Hepatocyte (in vitro differentiated cells): ENCODE measurements at regions not wholly inside any gene's neighbourhood (a gene's known extent, or its start where the extent isn't known, plus 50 kb on each side); places are given as distances from the start of the nearest gene placed in this dataset.
"Not testable (repeated sequence)": the region's sequence is repeated elsewhere in the genome, so short reads cannot be mapped to it uniquely, and the experiment has no call there.

Experiments
- DNase-seq: peaks from one replicate; pipeline ENCODE4 v3.0.0-alpha.2; 2016; ENCODE audit warnings: low spot score
- H2AFZ ChIP-seq: fragments of 200-600 bp; sonication (generic); 2 replicates; pipeline ENCODE4 v1.6.0; 2016; ENCODE audit warnings: antibody characterized with exemption, mild to moderate bottlenecking
- H3K27ac ChIP-seq: fragments of 200-600 bp; sonication (generic); 2 replicates; pipeline ENCODE4 v1.5.1; 2016; ENCODE audit warnings: mild to moderate bottlenecking
- H3K27me3 ChIP-seq: fragments of 200-600 bp; sonication (generic); 2 replicates; pipeline ENCODE4 v1.6.1; 2016
- H3K36me3 ChIP-seq: fragments of 200-600 bp; sonication (generic); replicated peaks from 2 replicates; pipeline ENCODE4 v1.5.1; 2016; ENCODE audit warnings: low read depth; ENCODE audit not compliant: insufficient read depth
- H3K4me1 ChIP-seq: fragments of 200-600 bp; sonication (generic); 2 replicates; pipeline ENCODE4 v1.5.1; 2016; ENCODE audit warnings: mild to moderate bottlenecking, moderate library complexity; ENCODE audit not compliant: insufficient read depth
- H3K4me2 ChIP-seq: fragments of 200-600 bp; sonication (generic); 2 replicates; pipeline ENCODE4 v1.6.0; 2016
- H3K4me3 ChIP-seq: fragments of 200-600 bp; sonication (generic); 2 replicates; pipeline ENCODE4 v1.5.1; 2016; ENCODE audit warnings: mild to moderate bottlenecking
- H3K79me2 ChIP-seq: fragments of 200-600 bp; sonication (generic); 2 replicates; pipeline ENCODE4 v1.6.0; 2017; ENCODE audit warnings: mild to moderate bottlenecking
- H3K9me2 ChIP-seq: fragments of 200-600 bp; sonication (generic); replicated peaks from 2 replicates; pipeline ENCODE4 v1.6.0; 2017; ENCODE audit warnings: mild to moderate bottlenecking; ENCODE audit not compliant: insufficient read depth
- H3K9me3 ChIP-seq: fragments of 200-600 bp; sonication (generic); 2 replicates; pipeline ENCODE4 v1.5.1; 2016; ENCODE audit warnings: low read depth, mild to moderate bottlenecking
- H4K20me1 ChIP-seq: fragments of 200-600 bp; sonication (generic); 2 replicates; pipeline ENCODE4 v1.6.0; 2016; ENCODE audit warnings: mild to moderate bottlenecking; ENCODE audit not compliant: insufficient read depth, poor library complexity, severe bottlenecking
- CTCF ChIP-seq: fragments of 200-600 bp; sonication (generic); IDR thresholded peaks from 2 replicates; pipeline ENCODE4 v1.5.1; 2016; ENCODE audit warnings: antibody characterized with exemption, mild to moderate bottlenecking; ENCODE audit not compliant: poor library complexity
- EZH2 ChIP-seq: fragments of 200-600 bp; sonication (generic); IDR thresholded peaks from 2 replicates; pipeline ENCODE4 v1.6.1; 2016; ENCODE audit warnings: antibody characterized with exemption, mild to moderate bottlenecking, borderline replicate concordance
- EZH2phosphoT487 ChIP-seq: fragments of 200-600 bp; sonication (generic); IDR thresholded peaks from one replicate; pipeline ENCODE4 v1.6.1; 2018; ENCODE audit warnings: antibody characterized with exemption, mild to moderate bottlenecking, low read depth, moderate library complexity; ENCODE audit not compliant: unreplicated experiment, severe bottlenecking
- WGBS: methylation state at CpG from one replicate; pipeline ENCODE4 v1.1.6; 2016; ENCODE audit warnings: low lambda C conversion rate; ENCODE audit errors: missing lambda C conversion rate; 5-methylcytosine and 5-hydroxymethylcytosine counted together

- H3K9me2 ChIP-seq: no peaks in the 10 kb centered on the region
- H3K36me3 ChIP-seq: no peaks in the 10 kb centered on the region
- H2AFZ ChIP-seq: no peak overlapping the region
- H3K27me3 ChIP-seq: no peaks in the 10 kb centered on the region
- H3K4me3 ChIP-seq: no peak overlapping the region
- H3K9me3 ChIP-seq: no peaks in the 10 kb centered on the region
- no peak overlapping the region for H3K27ac ChIP-seq
- 77% methylated on average over 1 of the region's 1 CpG for WGBS
- no peaks in the 10 kb centered on the region for H3K79me2 ChIP-seq
- H3K4me1 ChIP-seq: no peaks in the 10 kb centered on the region
- TF ChIP-seq EZH2: no peak
- TF ChIP-seq EZH2phosphoT487: no peak
- no peak for TF ChIP-seq CTCF
- H3K4me2 ChIP-seq: no peak overlapping the region
- no peak for DNase-seq
- no peaks in the 10 kb centered on the region for H4K20me1 ChIP-seq
Observed at GRCh38 chr10:23780331-23780730, 341.5 kb downstream of the OTUD1 start.

- no peaks in the 10 kb centered on the region for H3K9me3 ChIP-seq
- no peaks in the 10 kb centered on the region for H3K36me3 ChIP-seq
- no peak overlapping the region for H2AFZ ChIP-seq
- no peak overlapping the region for H3K27ac ChIP-seq
- no peaks in the 10 kb centered on the region for H3K27me3 ChIP-seq
- no peak for DNase-seq
- H3K4me2 ChIP-seq: no peak overlapping the region
- no peaks in the 10 kb centered on the region for H3K79me2 ChIP-seq
- H4K20me1 ChIP-seq: no peaks in the 10 kb centered on the region
- no peaks in the 10 kb centered on the region for H3K9me2 ChIP-seq
- WGBS: 82% methylated on average over 1 of the region's 1 CpG
- no peak overlapping the region for H3K4me3 ChIP-seq
- no peaks in the 10 kb centered on the region for H3K4me1 ChIP-seq
- no peak for TF ChIP-seq CTCF
- no peak for TF ChIP-seq EZH2phosphoT487
- TF ChIP-seq EZH2: no peak
Observed at GRCh38 chr10:23786594-23786993, 347.7 kb downstream of the OTUD1 start.

GRCh38 chr10:23793577-23793976 is 354.7 kb downstream of the OTUD1 start:
- no peak for TF ChIP-seq CTCF
- TF ChIP-seq EZH2: no peak
- no peak for TF ChIP-seq EZH2phosphoT487
- no peaks in the 10 kb centered on the region for H3K27me3 ChIP-seq
- 73% methylated on average over 4 of the region's 4 CpGs for WGBS
- H3K4me2 ChIP-seq: no peak overlapping the region
- no peak overlapping the region for H3K4me3 ChIP-seq
- no peak for DNase-seq
- H3K36me3 ChIP-seq: no peaks in the 10 kb centered on the region
- H3K9me2 ChIP-seq: no peaks in the 10 kb centered on the region
- no peaks in the 10 kb centered on the region for H4K20me1 ChIP-seq
- H3K27ac ChIP-seq: no peak overlapping the region
- no peaks in the 10 kb centered on the region for H3K9me3 ChIP-seq
- no peaks in the 10 kb centered on the region for H3K79me2 ChIP-seq
- no peak overlapping the region for H2AFZ ChIP-seq
- H3K4me1 ChIP-seq: peaks cover 3% of the 10 kb centered on the region

- H3K27ac ChIP-seq: peak overlapping the region; percentile 81
- H2AFZ ChIP-seq, H3K79me2 ChIP-seq, DNase-seq, H3K36me3 ChIP-seq, H3K4me3 ChIP-seq, H3K4me1 ChIP-seq, H3K4me2 ChIP-seq, H3K9me2 ChIP-seq, H4K20me1 ChIP-seq, H3K9me3 ChIP-seq, H3K27me3 ChIP-seq: not testable (repeated sequence)
- WGBS: 86% methylated on average over 4 of the region's 4 CpGs
Observed at GRCh38 chr10:23797452-23797851, 358.6 kb downstream of the OTUD1 start.
